SK-N-MC (cell line): ENCODE measurements at regions not wholly inside any gene's neighbourhood (a gene's known extent, or its start where the extent isn't known, plus 50 kb on each side); places are given as distances from the start of the nearest gene placed in this dataset.

ENCODE experiments used
- EZH2 ChIP-seq: fragments of 200-600 bp; sonication (generic); IDR thresholded peaks from one replicate; pipeline ENCODE4 v1.6.1; 2017; ENCODE audit warnings: antibody characterized with exemption
- POLR2AphosphoS5 ChIP-seq: IDR thresholded peaks from 2 replicates; pipeline ENCODE4 v1.6.1; 2012; ENCODE audit warnings: mild to moderate bottlenecking, low read depth, low read length, borderline replicate concordance

GRCh38 chr12:115818973-115819372 lies 458.5 kb downstream of the MED13L start:
- no peak for TF ChIP-seq POLR2AphosphoS5
- TF ChIP-seq EZH2 = no peak
